ENCODE measurements at regions not wholly inside any gene's neighbourhood (a gene's known extent, or its start where the extent isn't known, plus 50 kb on each side); places are given as distances from the start of the nearest gene placed in this dataset.

GRCh38 chr12:114192013-114192412 is 213.9 kb downstream of the TBX5 start:
- DNase-seq (no peak), ATAC-seq (no peak)
- Histone ChIP-seq H3K4me1 (peaks cover 0 to 9% (median 0%) of the 10 kb centered on the region in 12 donors), H3K27ac (no peak overlapping the region), H3K4me3 (no peak overlapping the region), H3K36me3 (no peaks in the 10 kb centered on the region), H3K9me3 (peaks cover 0 to 5% (median 0%) of the 10 kb centered on the region in 12 donors), H3K27me3 (peaks cover 0 to 5% (median 0%) of the 10 kb centered on the region in 9 donors)
- intact Hi-C loops (cut with DNase I) = no loop called here
- TF ChIP-seq CTCF (IDR thresholded peaks at IDR 0.05) = no peak
- WGBS, 4 donors = 75 to 88% (median 83%) methylated on average over 4 of the region's 4 CpGs

- no peak for DNase-seq
- no peak overlapping the region for H3K27ac ChIP-seq
- H3K27me3 ChIP-seq = peaks cover 0 to 5% (median 0%) of the 10 kb centered on the region in 9 donors
- peaks cover 0 to 9% (median 0%) of the 10 kb centered on the region in 12 donors for H3K4me1 ChIP-seq
- H3K36me3 ChIP-seq = no peaks in the 10 kb centered on the region
- no peak overlapping the region for H3K4me3 ChIP-seq
- intact Hi-C loops (cut with DNase I) = no loop called here
- WGBS, 4 donors = 66 to 70% (median 67%) methylated on average over 6 of the region's 6 CpGs
- peaks cover 0 to 5% (median 0%) of the 10 kb centered on the region in 12 donors for H3K9me3 ChIP-seq
- no peak for ATAC-seq
- TF ChIP-seq CTCF (IDR thresholded peaks at IDR 0.05) = no peak
Observed at GRCh38 chr12:114191581-114191980, 214.4 kb downstream of the TBX5 start.

- H3K27ac ChIP-seq = no peak overlapping the region
- WGBS, 4 donors = 50 to 61% (median 52%) methylated on average over 2 of the region's 2 CpGs
- ATAC-seq (peak; percentile 63 to 75 (median 68)), DNase-seq (no peak)
- H3K27me3 ChIP-seq = peaks cover 0 to 7% (median 0%) of the 10 kb centered on the region in 9 donors
- intact Hi-C loops (cut with DNase I) = no loop called here
- peaks cover 0 to 15% (median 0%) of the 10 kb centered on the region in 12 donors for H3K4me1 ChIP-seq
- H3K9me3 ChIP-seq = peaks cover 0 to 5% (median 0%) of the 10 kb centered on the region in 12 donors
- no peak overlapping the region for H3K4me3 ChIP-seq
- no peaks in the 10 kb centered on the region for H3K36me3 ChIP-seq
- TF ChIP-seq POLR2A (IDR thresholded peaks at IDR 0.05) (no peak), CTCF (IDR thresholded peaks at IDR 0.05) (no peak)
Observed at GRCh38 chr12:114190971-114191370, 215.0 kb downstream of the TBX5 start.

GRCh38 chr12:114189266-114189665 is 216.7 kb downstream of the TBX5 start:
- intact Hi-C loops (cut with DNase I) = no loop called here
- 78 to 87% (median 83%) methylated on average over 4 of the region's 4 CpGs for WGBS, 4 donors
- Histone ChIP-seq H3K9me3 (peaks cover 0 to 5% (median 0%) of the 10 kb centered on the region in 12 donors), H3K27ac (no peak overlapping the region), H3K4me3 (no peak overlapping the region), H3K36me3 (no peaks in the 10 kb centered on the region), H3K27me3 (peaks cover 0 to 10% (median 0%) of the 10 kb centered on the region in 9 donors), H3K4me1 (peaks cover 0 to 25% (median 0%) of the 10 kb centered on the region in 12 donors)
- no peak for DNase-seq
- TF ChIP-seq POLR2A (IDR thresholded peaks at IDR 0.05) = no peak
- TF ChIP-seq CTCF (IDR thresholded peaks at IDR 0.05) = no peak
- ATAC-seq = no peak

All from heart left ventricle (tissue), 16 donors.